ENCODE measurements at regions not wholly inside any gene's neighbourhood (a gene's known extent, or its start where the extent isn't known, plus 50 kb on each side); places are given as distances from the start of the nearest gene placed in this dataset.

- no peak for TF ChIP-seq CTCF (IDR thresholded peaks at IDR 0.05)
- TF ChIP-seq POLR2A (IDR thresholded peaks at IDR 0.05): no peak
Measured at GRCh38 chr17:68705714-68706076, 104.5 kb upstream of the FAM20A start.

All from testis (tissue), 2 donors.